ENCODE measurements at regions not wholly inside any gene's neighbourhood (a gene's known extent, or its start where the extent isn't known, plus 50 kb on each side); places are given as distances from the start of the nearest gene placed in this dataset.

DNA sequence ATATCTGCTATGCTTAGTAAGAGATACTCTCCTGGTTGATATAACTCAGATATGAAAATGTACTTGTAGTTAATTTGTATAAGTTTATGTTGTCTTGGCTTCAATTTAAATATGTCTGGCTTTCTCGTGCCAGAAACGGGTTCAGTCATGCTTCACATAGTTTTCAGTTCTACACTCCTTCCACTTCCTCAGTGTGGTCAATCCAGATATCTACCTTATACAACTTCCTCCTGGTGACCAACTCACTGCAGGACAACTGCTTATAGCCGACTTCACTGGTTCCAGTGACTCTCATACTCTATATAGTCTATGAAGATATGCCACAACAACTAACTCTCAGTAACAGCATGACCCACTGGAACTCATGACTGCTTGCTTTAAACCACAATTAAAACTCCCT is 690.4 kb downstream of the SLCO4C1 start (continued):
- TF ChIP-seq EP300 (IDR thresholded peaks at IDR 0.05; ENCODE audit: borderline replicate concordance in 1 of 2, low read depth in 1 of 2, low read length in 1 of 2) (no peak), RXRA (IDR thresholded peaks at IDR 0.05; ENCODE audit: borderline replicate concordance, low read depth) (no peak), CHD2 (IDR thresholded peaks at IDR 0.05; ENCODE audit: low read length, partially characterized antibody) (no peak), GATA2 (CRISPR knock-in tag; IDR thresholded peaks at IDR 0.05) (no peak), POLR2AphosphoS5 (IDR thresholded peaks at IDR 0.05; ENCODE audit: low read depth, low read length) (no peak), TCF12 (IDR thresholded peaks at IDR 0.05) (no peak), ELF1 (IDR thresholded peaks at IDR 0.05) (no peak)
- TF ChIP-seq, protein P1, sequence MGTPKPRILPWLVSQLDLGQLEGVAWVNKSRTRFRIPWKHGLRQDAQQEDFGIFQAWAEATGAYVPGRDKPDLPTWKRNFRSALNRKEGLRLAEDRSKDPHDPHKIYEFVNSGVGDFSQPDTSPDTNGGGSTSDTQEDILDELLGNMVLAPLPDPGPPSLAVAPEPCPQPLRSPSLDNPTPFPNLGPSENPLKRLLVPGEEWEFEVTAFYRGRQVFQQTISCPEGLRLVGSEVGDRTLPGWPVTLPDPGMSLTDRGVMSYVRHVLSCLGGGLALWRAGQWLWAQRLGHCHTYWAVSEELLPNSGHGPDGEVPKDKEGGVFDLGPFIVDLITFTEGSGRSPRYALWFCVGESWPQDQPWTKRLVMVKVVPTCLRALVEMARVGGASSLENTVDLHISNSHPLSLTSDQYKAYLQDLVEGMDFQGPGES (IDR thresholded peaks at IDR 0.05; ENCODE audit: low read depth, low read length) = no peak

DNA sequence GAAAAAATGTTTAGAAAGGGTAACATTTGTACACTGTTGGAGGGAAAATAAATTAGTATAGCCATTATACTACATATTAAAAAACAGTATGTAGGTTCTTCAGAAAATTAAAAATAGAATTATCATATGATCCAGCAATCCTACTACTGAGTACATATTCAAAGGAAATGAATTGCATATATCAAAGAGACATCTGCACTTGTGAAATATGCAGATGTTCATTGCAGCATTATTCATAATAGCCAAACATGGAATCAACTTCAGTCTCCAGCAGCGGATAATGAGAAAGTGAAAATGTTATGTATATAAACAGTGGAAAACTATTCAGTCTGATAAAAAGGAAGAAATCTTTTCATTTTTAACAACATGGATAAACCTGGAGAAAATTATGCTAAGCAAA is 695.5 kb downstream of the SLCO4C1 start:
- TF ChIP-seq MEF2A (IDR thresholded peaks at IDR 0.05; ENCODE audit: borderline replicate concordance, low read depth) = no peak
- TF ChIP-seq, protein P2, sequence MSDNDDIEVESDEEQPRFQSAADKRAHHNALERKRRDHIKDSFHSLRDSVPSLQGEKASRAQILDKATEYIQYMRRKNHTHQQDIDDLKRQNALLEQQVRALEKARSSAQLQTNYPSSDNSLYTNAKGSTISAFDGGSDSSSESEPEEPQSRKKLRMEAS (IDR thresholded peaks at IDR 0.05; ENCODE audit: low read depth) = no peak
- TF ChIP-seq RFX5 (IDR thresholded peaks at IDR 0.05; ENCODE audit: low read length) = no peak
- TF ChIP-seq, protein P3, sequence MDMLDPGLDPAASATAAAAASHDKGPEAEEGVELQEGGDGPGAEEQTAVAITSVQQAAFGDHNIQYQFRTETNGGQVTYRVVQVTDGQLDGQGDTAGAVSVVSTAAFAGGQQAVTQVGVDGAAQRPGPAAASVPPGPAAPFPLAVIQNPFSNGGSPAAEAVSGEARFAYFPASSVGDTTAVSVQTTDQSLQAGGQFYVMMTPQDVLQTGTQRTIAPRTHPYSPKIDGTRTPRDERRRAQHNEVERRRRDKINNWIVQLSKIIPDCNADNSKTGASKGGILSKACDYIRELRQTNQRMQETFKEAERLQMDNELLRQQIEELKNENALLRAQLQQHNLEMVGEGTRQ (IDR thresholded peaks at IDR 0.05; ENCODE audit: borderline replicate concordance, low read depth, low read length) = no peak
- TF ChIP-seq FOSL2 (IDR thresholded peaks at IDR 0.05; ENCODE audit: borderline replicate concordance, low read depth) = no peak
- no peak for TF ChIP-seq FOXM1 (IDR thresholded peaks at IDR 0.05; ENCODE audit: low read depth)
- TF ChIP-seq GATA2 (CRISPR knock-in tag; IDR thresholded peaks at IDR 0.05) = no peak
- no peak for TF ChIP-seq MXI1 (IDR thresholded peaks at IDR 0.05; ENCODE audit: low read depth, low read length)
- no peak for TF ChIP-seq JUND (IDR thresholded peaks at IDR 0.05)
- no peak for TF ChIP-seq TAF1 (IDR thresholded peaks at IDR 0.05; ENCODE audit: borderline replicate concordance, low read depth, low read length)
- TF ChIP-seq EZH2phosphoT487 (IDR thresholded peaks at IDR 0.05; ENCODE audit: borderline replicate concordance, low read depth) = no peak
- TF ChIP-seq POLR2AphosphoS5 (IDR thresholded peaks at IDR 0.05; ENCODE audit: low read depth, low read length) = no peak
- no peak for TF ChIP-seq RCOR1 (IDR thresholded peaks at IDR 0.05; ENCODE audit: low read length)
- TF ChIP-seq SMC3 (IDR thresholded peaks at IDR 0.05; ENCODE audit: low read depth, low read length) = no peak
- TF ChIP-seq NFIC (IDR thresholded peaks at IDR 0.05; ENCODE audit: borderline replicate concordance) = no peak
- TF ChIP-seq, protein P4, sequence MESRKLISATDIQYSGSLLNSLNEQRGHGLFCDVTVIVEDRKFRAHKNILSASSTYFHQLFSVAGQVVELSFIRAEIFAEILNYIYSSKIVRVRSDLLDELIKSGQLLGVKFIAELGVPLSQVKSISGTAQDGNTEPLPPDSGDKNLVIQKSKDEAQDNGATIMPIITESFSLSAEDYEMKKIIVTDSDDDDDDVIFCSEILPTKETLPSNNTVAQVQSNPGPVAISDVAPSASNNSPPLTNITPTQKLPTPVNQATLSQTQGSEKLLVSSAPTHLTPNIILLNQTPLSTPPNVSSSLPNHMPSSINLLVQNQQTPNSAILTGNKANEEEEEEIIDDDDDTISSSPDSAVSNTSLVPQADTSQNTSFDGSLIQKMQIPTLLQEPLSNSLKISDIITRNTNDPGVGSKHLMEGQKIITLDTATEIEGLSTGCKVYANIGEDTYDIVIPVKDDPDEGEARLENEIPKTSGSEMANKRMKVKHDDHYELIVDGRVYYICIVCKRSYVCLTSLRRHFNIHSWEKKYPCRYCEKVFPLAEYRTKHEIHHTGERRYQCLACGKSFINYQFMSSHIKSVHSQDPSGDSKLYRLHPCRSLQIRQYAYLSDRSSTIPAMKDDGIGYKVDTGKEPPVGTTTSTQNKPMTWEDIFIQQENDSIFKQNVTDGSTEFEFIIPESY (IDR thresholded peaks at IDR 0.05; ENCODE audit: borderline replicate concordance, low read depth) = no peak
- TF ChIP-seq, protein P1 (IDR thresholded peaks at IDR 0.05; ENCODE audit: low read depth, low read length) = no peak
- WGBS (ENCODE audit: low lambda C conversion rate) = 50% methylated on average over 1 of the region's 1 CpG
- Histone ChIP-seq H3F3A (replicated peaks; ENCODE audit: insufficient read depth) (no peaks in the 10 kb centered on the region), H3K4me1 (ENCODE audit: control insufficient read depth in 1 of 2, insufficient read depth in 2 of 2, low read depth in 1 of 2, low read length in 1 of 2) (no peaks in the 10 kb centered on the region), H3K27me3 (ENCODE audit: insufficient read depth) (no peaks in the 10 kb centered on the region), H2AFZ (ENCODE audit: low read depth) (no peak overlapping the region), H3K9me3 (no peaks in the 10 kb centered on the region), H3K4me2 (no peak overlapping the region), H3K27ac (ENCODE audit: low read depth in 2 of 2, low read length in 1 of 2) (no peak overlapping the region), H3K9me2 (no peaks in the 10 kb centered on the region; the same call in 1 of the 2 replicates), H3K36me3 (replicated peaks in 1 of 2; ENCODE audit: control insufficient read depth in 1 of 2, insufficient read depth in 2 of 2, low read length in 1 of 2) (no peaks in the 10 kb centered on the region), H3K9ac (no peak overlapping the region), H4K20me1 (ENCODE audit: insufficient read depth) (no peaks in the 10 kb centered on the region), H3K4me3 (ENCODE audit: low read depth in 2 of 2, low read length in 1 of 2) (no peak overlapping the region), H3K79me2 (ENCODE audit: insufficient read depth) (no peaks in the 10 kb centered on the region)
- POLR2A ChIA-PET = no interaction called here
- DNase-seq = no peak
- CTCF ChIA-PET = no interaction called here

Measured in SK-N-SH (cell line).